COLO668 (cell line): ENCODE measurements at regions not wholly inside any gene's neighbourhood (a gene's known extent, or its start where the extent isn't known, plus 50 kb on each side); places are given as distances from the start of the nearest gene placed in this dataset.

Experiments used
- DNase-seq: peaks from one replicate; lab custom pipeline; 2025; ENCODE audit not compliant: unreplicated experiment; lab: John Stamatoyannopoulos, UW

DNA sequence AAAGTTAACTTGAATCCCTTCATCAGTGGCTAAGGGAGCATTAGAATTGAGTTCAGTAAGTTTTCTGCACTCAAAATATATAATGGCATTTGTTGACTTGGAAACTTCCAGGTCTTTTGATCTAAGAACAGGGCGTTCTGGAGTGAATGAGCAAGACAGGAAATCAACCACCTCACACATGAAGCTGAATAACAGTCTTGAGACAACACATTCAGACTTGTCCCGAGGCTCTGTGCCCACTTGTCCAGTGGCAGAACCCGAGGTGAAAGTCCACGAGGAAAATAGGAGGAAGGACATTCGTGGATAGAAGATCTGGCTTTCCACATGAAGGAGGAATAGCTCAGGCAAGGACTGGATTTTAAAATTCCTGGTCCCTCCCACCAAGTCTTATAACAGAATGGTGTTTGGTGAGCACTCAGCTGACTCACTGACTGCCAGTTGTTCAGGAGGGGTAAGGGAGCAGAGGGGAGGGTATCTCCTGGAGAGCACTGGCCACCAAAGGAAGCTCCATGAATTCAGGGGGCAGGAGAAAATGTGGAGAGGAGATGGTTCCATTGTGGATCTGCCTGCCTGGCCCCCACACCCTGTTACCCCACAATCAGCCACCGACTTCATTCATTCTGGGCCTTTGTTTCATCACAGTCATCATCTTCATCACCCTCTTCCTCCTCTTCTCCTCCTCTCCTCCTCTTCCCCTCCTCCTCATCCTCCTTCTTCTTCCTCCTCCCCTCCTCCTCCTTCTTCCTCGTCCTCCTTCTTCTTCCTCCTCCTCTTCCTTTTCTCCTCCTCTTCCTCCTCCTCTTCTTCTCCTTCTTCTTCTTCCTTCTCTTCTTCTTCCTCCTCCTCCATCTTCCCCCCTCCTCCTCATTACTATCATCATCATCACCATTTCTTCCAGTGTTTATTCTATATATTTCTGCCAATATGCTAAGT, 620.1 kb downstream of the MED13L start:
- DNase-seq, result no peak

DNA sequence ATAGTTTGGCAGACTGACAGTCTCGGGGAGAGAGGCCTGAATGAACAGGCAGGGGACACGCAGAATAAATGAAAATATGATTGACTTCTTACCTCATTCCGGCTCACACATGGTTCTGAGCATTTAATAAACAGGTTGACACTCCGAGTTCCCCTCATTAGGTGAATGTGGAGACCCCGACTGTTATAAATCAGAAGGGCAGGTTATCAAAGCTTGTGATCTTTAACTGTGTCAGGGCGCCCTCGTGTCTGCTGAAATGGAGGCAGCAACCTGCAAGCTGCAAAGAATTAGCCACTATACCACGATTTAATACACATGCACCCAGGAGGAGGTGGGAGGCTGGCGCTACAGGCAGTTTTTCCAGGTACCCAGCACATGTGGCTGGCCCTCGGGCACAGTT, 627.5 kb downstream of the MED13L start:
- no peak for DNase-seq

DNA sequence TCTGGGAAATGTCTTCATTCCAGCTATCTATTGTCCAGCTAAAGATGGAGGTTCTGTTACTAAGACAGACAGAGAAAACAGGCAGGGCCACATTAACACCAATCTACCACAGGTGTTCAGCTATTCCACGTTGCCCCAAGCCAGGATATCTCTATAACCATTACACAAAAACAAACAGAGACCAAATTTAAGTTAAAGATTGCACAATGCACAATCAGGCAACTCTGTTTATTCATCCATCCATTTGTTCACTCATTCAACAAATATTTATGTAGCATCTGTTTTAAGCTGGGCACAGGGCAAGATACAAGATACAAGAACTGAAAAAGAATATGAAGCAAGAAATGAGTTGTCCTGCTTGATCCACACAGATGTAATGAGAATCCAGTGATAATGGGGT, 629.0 kb downstream of the MED13L start:
- no peak for DNase-seq

DNA sequence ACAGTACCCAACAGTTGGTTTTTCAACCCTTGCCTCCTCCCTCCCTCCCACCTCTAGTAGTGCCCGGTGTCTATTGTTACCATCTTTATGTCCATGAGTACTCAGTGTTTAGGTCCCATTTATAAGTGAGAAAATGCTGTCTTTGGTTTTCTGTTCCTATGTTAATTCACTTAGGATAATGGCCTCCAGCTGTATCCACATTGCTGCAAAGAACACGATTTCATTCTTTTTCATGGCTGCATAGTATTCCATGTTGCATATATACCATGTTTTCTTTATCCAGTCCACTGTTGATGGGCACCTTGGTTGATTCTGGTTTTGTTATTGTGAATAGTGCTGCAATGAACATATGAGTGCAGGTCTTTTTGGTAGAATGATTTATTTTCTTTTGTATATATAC, 631.3 kb downstream of the MED13L start:
- no peak for DNase-seq

DNA sequence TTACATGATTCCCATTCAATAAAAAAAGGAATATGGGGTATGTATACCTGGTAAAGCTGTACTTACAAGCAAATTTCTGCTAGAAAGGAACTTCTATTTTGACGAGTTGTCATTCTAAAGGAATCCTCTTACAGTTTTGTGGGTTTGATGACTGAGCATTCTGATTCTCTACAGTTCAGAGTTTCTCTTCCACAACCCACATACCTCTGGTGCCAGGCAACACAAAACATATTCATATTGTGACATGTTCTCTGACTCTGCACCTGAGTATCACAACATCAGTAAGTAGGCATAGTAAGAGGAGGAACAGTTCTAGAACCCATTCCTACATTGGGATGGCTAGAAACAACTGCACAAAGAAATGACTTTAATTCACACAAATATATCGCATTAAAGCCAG, 636.6 kb downstream of the MED13L start:
- no peak for DNase-seq

DNA sequence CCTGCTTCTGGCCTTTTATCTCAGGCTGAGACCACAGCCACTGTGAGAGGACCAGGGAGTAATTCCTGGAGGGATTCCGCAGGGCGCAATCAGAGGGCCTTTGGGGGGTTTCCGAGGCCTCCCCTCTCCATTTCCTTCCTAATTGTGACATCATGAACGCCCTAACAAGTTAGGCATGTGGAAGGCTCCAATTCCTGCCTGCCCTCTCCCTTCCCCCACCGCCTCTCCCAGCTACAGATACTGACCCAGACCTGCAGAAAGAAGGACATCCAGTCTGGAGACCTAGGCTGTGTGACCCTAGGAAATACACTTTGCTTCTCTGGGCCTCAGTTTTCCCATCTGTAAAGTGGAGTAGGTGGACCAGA, 637.9 kb downstream of the MED13L start:
- no peak for DNase-seq

DNA sequence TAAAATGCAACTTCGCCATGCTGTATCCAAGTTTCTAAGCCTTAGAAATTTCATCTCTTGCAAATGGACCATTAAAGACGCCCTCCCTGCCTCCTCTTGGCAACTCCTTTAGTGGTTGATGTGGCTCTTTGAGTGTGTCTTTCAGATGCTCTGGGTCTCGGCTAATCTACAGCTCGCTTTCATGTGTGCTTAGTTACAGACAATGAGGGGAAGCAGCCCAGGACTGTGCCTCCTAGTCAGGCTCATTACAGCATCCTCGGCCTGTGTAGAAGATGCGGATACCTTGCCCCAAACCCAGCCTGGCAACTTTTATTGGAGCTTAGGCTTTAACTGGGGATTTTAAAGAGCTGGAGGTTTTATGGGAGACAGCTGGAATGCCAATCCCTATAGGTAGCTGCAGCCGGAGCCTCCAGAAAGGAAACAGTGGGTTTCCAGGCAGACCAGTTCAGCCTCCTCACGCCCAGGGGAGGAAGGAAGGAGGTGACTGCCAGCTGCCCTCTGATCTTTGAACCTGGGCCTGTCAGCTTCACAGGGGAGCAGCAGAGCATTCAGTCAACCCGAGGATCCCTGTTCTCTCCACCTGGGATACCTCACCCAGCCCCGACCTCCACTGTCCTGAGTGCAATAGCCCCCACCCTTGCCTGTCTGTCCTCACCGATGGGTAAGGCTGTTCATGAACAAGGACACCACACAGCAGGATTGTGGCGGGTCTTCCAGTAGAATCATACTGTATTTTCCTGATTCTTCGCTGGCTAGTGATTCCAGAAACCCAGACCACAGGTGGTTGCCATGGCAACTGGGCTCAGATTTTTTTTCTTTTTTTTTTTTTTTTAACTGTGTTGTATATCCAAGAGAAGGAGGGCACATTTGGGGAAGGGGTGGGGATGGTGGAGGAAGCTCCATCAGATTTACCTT, 638.5 kb downstream of the MED13L start:
- no peak for DNase-seq

DNA sequence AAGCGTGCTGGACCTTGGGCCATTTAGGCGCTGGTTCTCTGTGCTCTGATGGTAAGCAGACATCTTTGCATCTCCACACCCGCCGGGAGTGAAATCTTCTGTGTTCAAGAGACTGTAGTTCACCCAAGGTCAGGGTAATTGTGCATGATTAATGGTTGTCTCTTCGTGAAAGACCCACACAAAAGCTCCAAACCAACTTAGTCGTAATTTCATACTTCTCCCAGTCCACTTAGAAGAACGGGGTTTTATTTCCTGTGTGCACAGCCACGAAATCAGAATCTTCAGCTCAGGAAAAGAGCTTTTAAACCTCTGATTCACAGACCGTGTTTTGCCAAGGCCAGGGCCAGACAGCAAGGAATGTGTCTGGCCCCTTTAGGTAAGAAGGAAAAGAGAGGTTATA, 640.9 kb downstream of the MED13L start:
- no peak for DNase-seq

DNA sequence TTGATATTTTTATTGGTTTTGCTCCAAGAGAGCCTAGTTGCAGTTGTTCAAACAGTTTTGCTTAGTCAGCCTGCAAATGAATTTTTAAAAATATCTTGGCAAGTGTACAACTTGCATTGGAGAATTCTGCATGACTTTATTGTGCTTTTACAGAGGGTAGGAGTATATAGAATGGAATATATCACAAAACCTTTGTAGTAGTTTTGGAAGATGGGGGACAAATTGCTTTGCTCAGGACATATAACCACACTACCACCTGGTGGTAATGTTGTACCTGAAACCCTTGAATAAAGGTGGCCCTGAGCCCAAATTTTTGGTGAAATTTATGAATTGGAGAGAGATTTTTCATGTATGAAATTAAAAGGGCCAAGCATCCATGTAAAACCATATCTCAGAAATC, 645.2 kb downstream of the MED13L start:
- no peak for DNase-seq

DNA sequence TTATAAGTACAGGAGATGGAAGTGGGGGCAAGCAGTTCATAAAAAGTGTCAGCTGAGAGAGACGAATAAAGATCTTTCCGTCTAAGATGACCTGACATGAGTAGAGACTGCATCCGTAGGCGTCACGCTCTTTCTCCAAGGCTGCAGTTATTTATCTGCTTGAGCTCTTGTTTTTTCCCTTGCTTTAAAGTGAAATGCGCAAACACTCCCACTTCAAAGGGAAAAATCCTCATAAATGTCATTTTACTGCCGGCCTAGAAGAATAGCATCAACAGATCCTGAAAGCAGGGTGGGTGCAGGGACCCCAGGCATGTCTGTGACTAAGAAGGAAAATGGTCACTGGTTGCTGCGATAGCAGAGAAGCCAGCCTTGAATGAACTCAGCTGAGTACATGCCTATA, 647.4 kb downstream of the MED13L start:
- no peak for DNase-seq

DNA sequence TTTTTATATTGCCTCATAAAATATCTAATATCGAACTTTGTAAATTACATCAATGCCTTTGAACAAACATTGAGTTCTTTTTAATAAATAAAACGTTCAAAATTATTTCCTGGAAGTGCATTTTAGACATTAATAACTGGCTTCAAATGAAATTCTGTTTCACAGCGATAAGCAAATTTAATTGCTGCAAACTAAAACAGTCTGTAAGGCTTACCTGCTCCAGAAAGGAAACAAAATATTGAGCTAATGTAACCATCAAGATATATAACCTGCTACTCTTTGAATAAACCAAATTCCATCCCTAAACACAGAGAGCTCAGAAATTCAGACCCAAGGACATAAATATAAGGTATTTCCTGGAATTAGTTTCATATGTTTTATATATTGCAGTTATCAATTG, 651.3 kb downstream of the MED13L start:
- no peak for DNase-seq

DNA sequence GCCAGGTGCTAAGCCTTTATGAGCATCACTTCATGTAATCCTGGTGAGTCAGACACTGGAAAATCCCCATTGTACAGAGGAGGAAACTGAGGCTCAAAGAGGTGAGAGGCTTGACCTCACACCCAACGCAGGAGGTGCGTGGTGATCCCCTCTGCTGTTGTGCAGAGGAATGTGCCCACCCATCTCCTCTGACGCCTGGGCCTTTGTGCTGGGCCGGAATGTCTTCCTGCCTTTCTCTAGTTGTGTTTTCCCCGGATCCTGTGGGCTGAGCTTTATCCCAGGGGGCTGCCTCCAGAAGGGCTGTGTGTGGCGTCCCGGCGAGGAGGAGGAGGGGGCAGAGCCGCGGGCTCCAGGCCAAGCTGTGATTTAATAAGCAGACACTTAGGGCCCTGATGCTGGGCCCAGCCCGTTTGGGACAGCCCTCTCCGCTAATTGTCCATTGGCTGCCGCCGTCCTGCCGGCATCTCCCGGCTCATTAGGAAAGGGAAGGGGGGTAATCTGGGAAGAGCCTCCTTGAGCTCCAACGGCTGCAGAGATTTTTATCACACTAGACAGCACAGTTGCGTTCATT, 653.6 kb downstream of the MED13L start:
- DNase-seq, result no peak

DNA sequence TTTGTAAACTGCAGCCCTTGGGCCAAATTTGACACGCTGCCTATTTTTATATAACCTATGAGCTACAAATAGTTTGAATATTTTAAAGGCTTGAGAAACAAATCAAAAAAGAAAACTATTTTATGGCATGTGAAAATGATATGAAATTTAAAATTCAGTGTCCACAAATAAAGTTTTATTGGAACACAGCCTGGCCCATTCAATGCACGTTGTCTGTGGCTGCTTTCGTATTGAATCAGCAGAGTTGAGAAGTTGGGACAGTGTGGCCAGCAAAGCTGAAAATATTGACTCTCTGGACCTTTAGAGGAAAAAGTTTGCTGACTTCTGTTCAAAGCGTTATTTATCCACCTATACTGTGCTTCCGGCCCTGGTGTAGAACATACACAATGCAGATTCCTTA, 654.2 kb downstream of the MED13L start:
- no peak for DNase-seq

DNA sequence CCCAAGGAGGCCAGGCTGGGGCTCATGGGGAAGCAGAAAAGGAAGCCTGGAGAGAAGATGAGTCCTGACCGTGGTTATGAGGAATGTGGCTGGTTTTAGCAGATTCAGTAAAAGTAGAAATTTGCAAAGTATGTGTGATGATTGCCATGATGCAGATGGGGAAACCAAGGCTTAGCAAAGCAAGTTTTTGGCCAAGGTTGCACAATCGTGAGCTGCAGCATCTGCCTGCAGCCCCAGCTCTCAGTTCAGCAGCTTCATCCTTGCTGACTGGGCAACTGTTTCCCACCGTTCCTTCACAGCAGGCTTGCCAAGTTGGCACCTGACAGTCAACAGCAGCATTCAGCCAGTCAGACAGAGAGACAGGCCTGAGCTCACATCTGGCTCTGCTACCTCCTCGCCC, 656.7 kb downstream of the MED13L start:
- no peak for DNase-seq

DNA sequence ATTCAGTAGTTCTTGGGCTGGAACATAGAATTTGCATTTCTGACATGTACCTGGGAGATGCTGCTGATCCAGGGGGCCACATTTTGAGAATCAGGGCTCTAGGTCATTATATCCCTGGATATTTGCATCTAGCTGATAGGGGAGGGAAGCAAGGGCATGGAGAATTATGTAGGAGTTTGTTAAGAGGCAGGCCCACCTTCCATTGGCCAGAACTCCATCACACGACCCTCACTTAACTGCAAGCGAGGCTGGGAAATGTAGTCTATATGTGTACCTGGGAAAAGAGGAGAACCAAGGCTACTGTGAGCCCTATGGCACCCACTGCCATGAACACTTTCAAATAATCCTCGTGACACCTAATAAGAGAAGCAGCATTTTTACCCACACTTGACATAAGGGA, 657.6 kb downstream of the MED13L start:
- DNase-seq, result no peak

DNA sequence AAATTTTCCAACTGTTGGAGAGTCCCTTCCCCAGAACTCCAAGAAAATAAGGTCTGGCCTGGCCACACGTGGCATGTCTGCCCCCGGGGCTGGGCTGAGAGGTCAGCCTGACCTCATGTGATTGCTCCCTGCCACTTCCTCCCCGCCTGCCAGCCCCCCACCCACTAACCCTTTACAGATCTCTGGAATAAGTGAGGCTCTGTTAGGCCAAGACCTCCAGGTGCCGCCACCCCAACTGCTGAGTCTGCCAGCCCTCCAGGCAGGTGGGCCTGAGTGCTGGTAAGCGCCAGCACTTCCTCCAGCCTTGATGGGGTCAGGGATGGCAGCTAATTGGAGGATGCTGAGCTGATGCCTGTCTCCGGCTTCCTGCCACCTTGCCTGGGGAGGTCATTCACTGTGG, 658.4 kb downstream of the MED13L start:
- DNase-seq, result no peak

DNA sequence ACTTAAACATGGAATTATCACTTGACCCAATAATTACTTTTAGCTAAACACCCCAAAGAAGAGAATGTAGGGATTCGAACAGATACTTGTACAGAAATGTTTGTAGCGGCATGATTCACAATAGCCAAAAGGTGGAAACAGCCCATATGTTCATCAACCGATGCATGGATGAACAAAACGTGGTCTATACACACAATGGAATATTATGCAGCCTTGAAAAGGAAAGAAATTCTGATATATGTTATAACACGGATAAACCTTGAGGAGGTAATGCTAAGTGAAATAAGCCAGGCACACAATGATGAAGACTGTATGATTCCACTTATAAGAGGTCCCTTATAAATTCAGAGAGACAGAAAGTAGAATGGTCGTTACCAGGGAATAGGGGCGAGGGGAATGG, 659.4 kb downstream of the MED13L start:
- no peak for DNase-seq

DNA sequence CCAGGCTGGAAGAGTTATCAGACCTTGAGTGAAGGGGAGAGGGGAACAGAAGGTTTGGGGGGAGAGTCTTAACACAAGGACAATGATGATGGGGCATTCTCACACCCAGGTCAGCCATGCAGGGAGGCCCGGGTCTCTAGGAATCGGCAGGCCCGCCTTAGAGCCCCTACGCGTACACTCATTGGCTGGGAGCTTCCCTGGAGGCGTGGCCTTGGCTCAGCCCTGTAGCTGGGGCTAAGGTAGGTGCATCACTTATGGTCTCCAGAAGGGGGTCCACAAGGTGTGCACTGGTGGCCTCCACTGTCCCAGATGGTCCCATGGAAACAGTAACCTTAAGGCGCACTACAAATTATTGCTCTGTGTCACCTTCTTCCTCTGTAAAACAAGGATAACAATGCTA, 660.1 kb downstream of the MED13L start:
- DNase-seq, result no peak

DNA sequence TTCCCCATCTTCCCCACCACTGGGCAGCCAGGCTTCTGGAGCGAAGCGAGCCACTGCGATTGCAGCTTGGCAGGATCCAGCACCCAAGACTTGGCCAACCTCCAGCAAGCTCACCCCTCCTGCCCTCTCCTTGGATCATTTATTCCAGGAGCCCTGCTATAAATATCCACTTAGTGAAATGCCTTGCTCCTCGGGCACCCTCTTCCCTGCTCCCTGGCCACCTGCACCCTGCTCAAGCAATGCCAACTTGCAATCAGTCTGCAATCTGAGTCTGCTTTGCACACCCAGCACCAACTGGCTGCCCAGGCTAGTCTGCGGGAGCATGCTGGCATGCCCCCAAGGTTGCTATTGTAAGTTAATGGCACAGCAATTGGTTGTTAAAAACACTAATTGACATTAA, 666.0 kb downstream of the MED13L start:
- no peak for DNase-seq

DNA sequence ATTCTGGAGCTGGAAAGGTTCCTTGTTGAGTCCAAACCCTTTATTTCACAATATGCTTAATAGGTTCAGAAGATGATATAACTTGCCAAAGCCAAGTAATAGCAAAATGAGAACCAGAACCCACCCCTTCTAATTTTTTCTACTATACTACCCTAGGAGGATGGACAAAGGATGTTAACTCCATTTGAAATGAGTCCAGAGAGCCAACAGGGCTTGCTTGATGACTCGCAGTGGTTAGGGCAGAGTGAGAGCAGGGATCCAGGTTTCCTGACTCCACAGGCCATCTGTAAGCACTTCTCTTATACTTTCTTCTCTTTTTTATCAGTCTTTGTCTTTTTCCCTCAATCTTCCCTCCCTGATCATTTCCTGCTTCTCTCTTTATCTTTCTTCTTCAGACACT, 668.1 kb downstream of the MED13L start:
- DNase-seq, result no peak

DNA sequence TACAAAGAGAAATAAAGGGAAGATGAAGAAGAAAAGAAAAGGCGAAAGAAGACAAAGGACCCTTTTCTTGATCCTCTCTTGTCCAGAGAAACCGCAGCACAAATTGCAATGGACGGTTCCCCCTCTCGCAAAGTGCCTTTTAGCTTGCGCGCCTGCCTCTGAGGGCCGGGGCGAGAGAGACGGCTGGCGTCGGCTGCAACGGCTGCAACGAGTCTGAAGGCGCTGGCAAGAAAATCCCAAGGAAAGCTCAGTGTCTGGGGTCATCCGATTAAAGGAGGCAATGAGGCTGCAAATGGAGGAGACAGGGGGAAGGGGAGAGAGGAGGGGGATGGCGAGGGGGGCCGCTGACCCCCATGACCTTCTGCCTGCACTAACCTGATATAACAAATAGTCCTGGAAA, 671.5 kb downstream of the MED13L start:
- DNase-seq, result no peak
